ENCODE measurements at regions not wholly inside any gene's neighbourhood (a gene's known extent, or its start where the extent isn't known, plus 50 kb on each side); places are given as distances from the start of the nearest gene placed in this dataset.

GRCh38 chr5:92896722-92897121, 684.3 kb downstream of the NR2F1-AS1 start:
- no peaks in the 10 kb centered on the region for H3K36me3 ChIP-seq (ENCODE audit: control insufficient read depth in 2 of 2, insufficient read depth in 2 of 2, low read length in 2 of 2)
- H3K9me3 ChIP-seq (ENCODE audit: control insufficient read depth in 2 of 2, low read length in 2 of 2) = no peaks in the 10 kb centered on the region
- H3K4me1 ChIP-seq (ENCODE audit: control insufficient read depth in 2 of 2, insufficient read depth in 2 of 2, low read length in 2 of 2) = no peaks in the 10 kb centered on the region
- H3K9ac ChIP-seq (ENCODE audit: low read depth in 1 of 2, low read length in 2 of 2) = no peak overlapping the region
- H3K4me3 ChIP-seq (ENCODE audit: low read length in 2 of 2) = no peak overlapping the region
- H3K27ac ChIP-seq (ENCODE audit: low read depth in 2 of 2, low read length in 2 of 2) = no peak overlapping the region
- H3K27me3 ChIP-seq (ENCODE audit: control insufficient read depth in 2 of 2, insufficient read depth in 2 of 2, low read length in 2 of 2) = no peaks in the 10 kb centered on the region

- H3K27ac ChIP-seq (ENCODE audit: low read depth in 2 of 2, low read length in 2 of 2) = no peak overlapping the region
- no peaks in the 10 kb centered on the region for H3K9me3 ChIP-seq (ENCODE audit: control insufficient read depth in 2 of 2, low read length in 2 of 2)
- no peaks in the 10 kb centered on the region for H3K27me3 ChIP-seq (ENCODE audit: control insufficient read depth in 2 of 2, insufficient read depth in 2 of 2, low read length in 2 of 2)
- H3K4me3 ChIP-seq (ENCODE audit: low read length in 2 of 2) = no peak overlapping the region
- no peak overlapping the region for H3K9ac ChIP-seq (ENCODE audit: low read depth in 1 of 2, low read length in 2 of 2)
- H3K4me1 ChIP-seq (ENCODE audit: control insufficient read depth in 2 of 2, insufficient read depth in 2 of 2, low read length in 2 of 2) = no peaks in the 10 kb centered on the region
- no peaks in the 10 kb centered on the region for H3K36me3 ChIP-seq (ENCODE audit: control insufficient read depth in 2 of 2, insufficient read depth in 2 of 2, low read length in 2 of 2)
These were observed 690.2 kb downstream of the NR2F1-AS1 start for GRCh38 chr5:92890841-92891244.

GRCh38 chr5:92889140-92889539, 691.9 kb downstream of the NR2F1-AS1 start:
- H3K36me3 ChIP-seq (ENCODE audit: control insufficient read depth in 2 of 2, insufficient read depth in 2 of 2, low read length in 2 of 2) = no peaks in the 10 kb centered on the region
- no peaks in the 10 kb centered on the region for H3K27me3 ChIP-seq (ENCODE audit: control insufficient read depth in 2 of 2, insufficient read depth in 2 of 2, low read length in 2 of 2)
- no peaks in the 10 kb centered on the region for H3K9me3 ChIP-seq (ENCODE audit: control insufficient read depth in 2 of 2, low read length in 2 of 2)
- H3K4me3 ChIP-seq (ENCODE audit: low read length in 2 of 2) = no peak overlapping the region
- no peak overlapping the region for H3K27ac ChIP-seq (ENCODE audit: low read depth in 2 of 2, low read length in 2 of 2)
- H3K9ac ChIP-seq (ENCODE audit: low read depth in 1 of 2, low read length in 2 of 2) = no peak overlapping the region
- no peaks in the 10 kb centered on the region for H3K4me1 ChIP-seq (ENCODE audit: control insufficient read depth in 2 of 2, insufficient read depth in 2 of 2, low read length in 2 of 2)

GRCh38 chr5:92887254-92887653, 693.8 kb downstream of the NR2F1-AS1 start:
- no peak overlapping the region for H3K27ac ChIP-seq (ENCODE audit: low read depth in 2 of 2, low read length in 2 of 2)
- H3K9ac ChIP-seq (ENCODE audit: low read depth in 1 of 2, low read length in 2 of 2) = no peak overlapping the region
- H3K9me3 ChIP-seq (ENCODE audit: control insufficient read depth in 2 of 2, low read length in 2 of 2) = no peaks in the 10 kb centered on the region
- H3K4me3 ChIP-seq (ENCODE audit: low read length in 2 of 2) = no peak overlapping the region
- no peaks in the 10 kb centered on the region for H3K27me3 ChIP-seq (ENCODE audit: control insufficient read depth in 2 of 2, insufficient read depth in 2 of 2, low read length in 2 of 2)
- no peaks in the 10 kb centered on the region for H3K36me3 ChIP-seq (ENCODE audit: control insufficient read depth in 2 of 2, insufficient read depth in 2 of 2, low read length in 2 of 2)
- no peaks in the 10 kb centered on the region for H3K4me1 ChIP-seq (ENCODE audit: control insufficient read depth in 2 of 2, insufficient read depth in 2 of 2, low read length in 2 of 2)

GRCh38 chr5:92886751-92887150, 694.3 kb downstream of the NR2F1-AS1 start:
- Histone ChIP-seq H3K9me3 (ENCODE audit: control insufficient read depth in 2 of 2, low read length in 2 of 2) (no peaks in the 10 kb centered on the region), H3K36me3 (ENCODE audit: control insufficient read depth in 2 of 2, insufficient read depth in 2 of 2, low read length in 2 of 2) (no peaks in the 10 kb centered on the region), H3K27ac (ENCODE audit: low read depth in 2 of 2, low read length in 2 of 2) (no peak overlapping the region)

GRCh38 chr5:92885950-92886349, 695.1 kb downstream of the NR2F1-AS1 start:
- H3K27me3 ChIP-seq (ENCODE audit: control insufficient read depth in 2 of 2, insufficient read depth in 2 of 2, low read length in 2 of 2) = no peaks in the 10 kb centered on the region
- H3K27ac ChIP-seq (ENCODE audit: low read depth in 2 of 2, low read length in 2 of 2) = no peak overlapping the region
- H3K9me3 ChIP-seq (ENCODE audit: control insufficient read depth in 2 of 2, low read length in 2 of 2) = no peaks in the 10 kb centered on the region
- no peaks in the 10 kb centered on the region for H3K4me1 ChIP-seq (ENCODE audit: control insufficient read depth in 2 of 2, insufficient read depth in 2 of 2, low read length in 2 of 2)
- H3K9ac ChIP-seq (ENCODE audit: low read depth in 1 of 2, low read length in 2 of 2) = no peak overlapping the region
- H3K36me3 ChIP-seq (ENCODE audit: control insufficient read depth in 2 of 2, insufficient read depth in 2 of 2, low read length in 2 of 2) = no peaks in the 10 kb centered on the region
- H3K4me3 ChIP-seq (ENCODE audit: low read length in 2 of 2) = no peak overlapping the region

More at GRCh38 chr5:92886751-92887150, 694.3 kb downstream of the NR2F1-AS1 start:
- Histone ChIP-seq H3K4me1 (ENCODE audit: control insufficient read depth in 2 of 2, insufficient read depth in 2 of 2, low read length in 2 of 2) (no peaks in the 10 kb centered on the region), H3K4me3 (ENCODE audit: low read length in 2 of 2) (no peak overlapping the region), H3K9ac (ENCODE audit: low read depth in 1 of 2, low read length in 2 of 2) (no peak overlapping the region), H3K27me3 (ENCODE audit: control insufficient read depth in 2 of 2, insufficient read depth in 2 of 2, low read length in 2 of 2) (no peaks in the 10 kb centered on the region)

GRCh38 chr5:92884469-92884868, 696.5 kb downstream of the NR2F1-AS1 start:
- Histone ChIP-seq H3K36me3 (ENCODE audit: control insufficient read depth in 2 of 2, insufficient read depth in 2 of 2, low read length in 2 of 2) (no peaks in the 10 kb centered on the region), H3K4me3 (ENCODE audit: low read length in 2 of 2) (no peak overlapping the region), H3K27ac (ENCODE audit: low read depth in 2 of 2, low read length in 2 of 2) (no peak overlapping the region), H3K4me1 (ENCODE audit: control insufficient read depth in 2 of 2, insufficient read depth in 2 of 2, low read length in 2 of 2) (no peaks in the 10 kb centered on the region), H3K9ac (ENCODE audit: low read depth in 1 of 2, low read length in 2 of 2) (no peak overlapping the region), H3K27me3 (ENCODE audit: control insufficient read depth in 2 of 2, insufficient read depth in 2 of 2, low read length in 2 of 2) (no peaks in the 10 kb centered on the region), H3K9me3 (ENCODE audit: control insufficient read depth in 2 of 2, low read length in 2 of 2) (no peaks in the 10 kb centered on the region)

- H3K4me3 ChIP-seq (ENCODE audit: low read length in 2 of 2) = no peak overlapping the region
- no peak overlapping the region for H3K27ac ChIP-seq (ENCODE audit: low read depth in 2 of 2, low read length in 2 of 2)
- H3K27me3 ChIP-seq (ENCODE audit: control insufficient read depth in 2 of 2, insufficient read depth in 2 of 2, low read length in 2 of 2) = no peaks in the 10 kb centered on the region
- H3K9ac ChIP-seq (ENCODE audit: low read depth in 1 of 2, low read length in 2 of 2) = no peak overlapping the region
- peaks cover 0 to 3% of the 10 kb centered on the region in 2 donors for H3K9me3 ChIP-seq (ENCODE audit: control insufficient read depth in 2 of 2, low read length in 2 of 2)
- no peaks in the 10 kb centered on the region for H3K4me1 ChIP-seq (ENCODE audit: control insufficient read depth in 2 of 2, insufficient read depth in 2 of 2, low read length in 2 of 2)
- H3K36me3 ChIP-seq (ENCODE audit: control insufficient read depth in 2 of 2, insufficient read depth in 2 of 2, low read length in 2 of 2) = no peaks in the 10 kb centered on the region
These were observed 701.0 kb downstream of the NR2F1-AS1 start for GRCh38 chr5:92879806-92880543.

GRCh38 chr5:92874790-92875189, 706.2 kb downstream of the NR2F1-AS1 start:
- no peaks in the 10 kb centered on the region for H3K27me3 ChIP-seq (ENCODE audit: control insufficient read depth in 2 of 2, insufficient read depth in 2 of 2, low read length in 2 of 2)
- H3K27ac ChIP-seq (ENCODE audit: low read depth in 2 of 2, low read length in 2 of 2) = no peak overlapping the region
- H3K9ac ChIP-seq (ENCODE audit: low read depth in 1 of 2, low read length in 2 of 2) = no peak overlapping the region
- H3K36me3 ChIP-seq (ENCODE audit: control insufficient read depth in 2 of 2, insufficient read depth in 2 of 2, low read length in 2 of 2) = no peaks in the 10 kb centered on the region
- H3K9me3 ChIP-seq (ENCODE audit: control insufficient read depth in 2 of 2, low read length in 2 of 2) = peaks cover 0 to 11% of the 10 kb centered on the region in 2 donors
- H3K4me1 ChIP-seq (ENCODE audit: control insufficient read depth in 2 of 2, insufficient read depth in 2 of 2, low read length in 2 of 2) = no peaks in the 10 kb centered on the region
- no peak overlapping the region for H3K4me3 ChIP-seq (ENCODE audit: low read length in 2 of 2)

- no peaks in the 10 kb centered on the region for H3K27me3 ChIP-seq (ENCODE audit: control insufficient read depth in 2 of 2, insufficient read depth in 2 of 2, low read length in 2 of 2)
- H3K27ac ChIP-seq (ENCODE audit: low read depth in 2 of 2, low read length in 2 of 2) = no peak overlapping the region
- no peaks in the 10 kb centered on the region for H3K4me1 ChIP-seq (ENCODE audit: control insufficient read depth in 2 of 2, insufficient read depth in 2 of 2, low read length in 2 of 2)
- H3K4me3 ChIP-seq (ENCODE audit: low read length in 2 of 2) = no peak overlapping the region
- no peak overlapping the region for H3K9ac ChIP-seq (ENCODE audit: low read depth in 1 of 2, low read length in 2 of 2)
- H3K36me3 ChIP-seq (ENCODE audit: control insufficient read depth in 2 of 2, insufficient read depth in 2 of 2, low read length in 2 of 2) = no peaks in the 10 kb centered on the region
- H3K9me3 ChIP-seq (ENCODE audit: control insufficient read depth in 2 of 2, low read length in 2 of 2) = peaks cover 0 to 3% of the 10 kb centered on the region in 2 donors
These were observed 712.6 kb downstream of the NR2F1-AS1 start for GRCh38 chr5:92868442-92868841.

Data from mucosa of rectum (tissue), 2 donors.